ENCODE measurements at regions not wholly inside any gene's neighbourhood (a gene's known extent, or its start where the extent isn't known, plus 50 kb on each side); places are given as distances from the start of the nearest gene placed in this dataset.

- Histone ChIP-seq H2AFZ (ENCODE audit: low read length) (no peak overlapping the region), H3K79me2 (ENCODE audit: insufficient read depth, low read length) (no peaks in the 10 kb centered on the region), H3K4me3 (replicated peaks in 1 of 3; ENCODE audit: insufficient read depth in 1 of 3, low read depth in 2 of 3, low read length in 3 of 3) (no peak overlapping the region), H4K20me1 (ENCODE audit: insufficient read depth, low read length) (no peaks in the 10 kb centered on the region), H3K9me3 (ENCODE audit: low read length) (no peaks in the 10 kb centered on the region), H3K4me1 (ENCODE audit: insufficient read depth, low read length) (peaks cover 4% of the 10 kb centered on the region; the same call in 1 of the 2 replicates), H3K27me3 (ENCODE audit: control insufficient read depth in 1 of 2, insufficient read depth in 2 of 2, low read length in 2 of 2) (peaks cover 0 to 8% of the 10 kb centered on the region in 2 experiments; a peak in 2 of 5 replicates), H3K27ac (ENCODE audit: extremely low read length, insufficient read depth, low read length) (no peak overlapping the region), H3K9ac (ENCODE audit: insufficient read depth, low read depth, low read length) (no peak overlapping the region), H3K4me2 (ENCODE audit: low read depth, low read length) (peak overlapping the region; percentile 45), H3K36me3 (replicated peaks in 1 of 2; ENCODE audit: control insufficient read depth in 1 of 2, insufficient read depth in 2 of 2, low read length in 2 of 2) (no peaks in the 10 kb centered on the region)
- WGBS (ENCODE audit: low lambda C conversion rate) = 6% methylated on average over 20 of the region's 20 CpGs
- peak; percentile 99 for ATAC-seq
- DNase-seq (ENCODE audit: low spot score) = peak; percentile 84
- CTCF ChIA-PET (ENCODE audit: low intra/inter-chr PET ratio, low total read pairs) = interaction anchor here (0.6 to 5.7 kb wide), 9 partner anchors 18 to 454 kb away, joined by 3 to 94 read pairs (median 11); no protein-coding TSS in a partner anchor
- in situ Hi-C loops (cut with HindIII; ENCODE audit: extremely low pct_ligation_motif_present, low pct_unique_long_range_greater_than_20kb) = loop anchor here (5.0 kb wide), 2 partner anchors 326 to 396 kb away; no protein-coding TSS in a partner anchor
- FAIRE-seq = peak; percentile 95
- BruUV-seq (replicated peaks) = no TSS peak
- intact Hi-C loops (cut with micrococcal nuclease; ENCODE audit: unreplicated experiment) = loop anchor here (1.0 to 2.0 kb wide), 7 partner anchors 18 to 423 kb away; partner anchors contain the start of gene STXBP6
- POLR2A ChIA-PET = interaction anchor here (1.2 to 3.7 kb wide), 2 partner anchors 293 to 326 kb away, joined by 5 to 13 read pairs; no protein-coding TSS in a partner anchor
- TF ChIP-seq, protein P1, sequence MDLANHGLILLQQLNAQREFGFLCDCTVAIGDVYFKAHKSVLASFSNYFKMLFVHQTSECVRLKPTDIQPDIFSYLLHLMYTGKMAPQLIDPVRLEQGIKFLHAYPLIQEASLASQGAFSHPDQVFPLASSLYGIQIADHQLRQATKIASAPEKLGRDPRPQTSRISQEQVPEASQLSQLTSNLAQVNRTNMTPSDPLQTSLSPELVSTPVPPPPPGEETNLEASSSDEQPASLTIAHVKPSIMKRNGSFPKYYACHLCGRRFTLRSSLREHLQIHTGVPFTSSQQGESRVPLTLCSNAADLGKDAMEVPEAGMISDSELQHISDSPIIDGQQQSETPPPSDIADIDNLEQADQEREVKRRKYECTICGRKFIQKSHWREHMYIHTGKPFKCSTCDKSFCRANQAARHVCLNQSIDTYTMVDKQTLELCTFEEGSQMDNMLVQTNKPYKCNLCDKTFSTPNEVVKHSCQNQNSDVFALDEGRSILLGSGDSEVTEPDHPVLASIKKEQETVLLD (CRISPR knock-in tag; IDR thresholded peaks at IDR 0.05; ENCODE audit: low read depth) = no peak
- TF ChIP-seq ZSCAN20 (CRISPR knock-in tag; IDR thresholded peaks at IDR 0.05; ENCODE audit: borderline replicate concordance) = no peak
- peak; percentile 52; the same call in 1 of the 2 replicates for TF ChIP-seq SOX5 (CRISPR knock-in tag; IDR thresholded peaks at IDR 0.05; ENCODE audit: borderline replicate concordance)
- TF ChIP-seq RCOR2 (CRISPR knock-in tag; IDR thresholded peaks at IDR 0.05) = no peak
- TF ChIP-seq SPEN (CRISPR knock-in tag; IDR thresholded peaks at IDR 0.05; ENCODE audit: low read depth) = no peak
- no peak for TF ChIP-seq GABPA (IDR thresholded peaks at IDR 0.05; ENCODE audit: low read depth, low read length)
- peak; percentile 60 for TF ChIP-seq GABPA (CRISPR knock-in tag; IDR thresholded peaks at IDR 0.05; ENCODE audit: low read depth)
- TF ChIP-seq, protein P2, sequence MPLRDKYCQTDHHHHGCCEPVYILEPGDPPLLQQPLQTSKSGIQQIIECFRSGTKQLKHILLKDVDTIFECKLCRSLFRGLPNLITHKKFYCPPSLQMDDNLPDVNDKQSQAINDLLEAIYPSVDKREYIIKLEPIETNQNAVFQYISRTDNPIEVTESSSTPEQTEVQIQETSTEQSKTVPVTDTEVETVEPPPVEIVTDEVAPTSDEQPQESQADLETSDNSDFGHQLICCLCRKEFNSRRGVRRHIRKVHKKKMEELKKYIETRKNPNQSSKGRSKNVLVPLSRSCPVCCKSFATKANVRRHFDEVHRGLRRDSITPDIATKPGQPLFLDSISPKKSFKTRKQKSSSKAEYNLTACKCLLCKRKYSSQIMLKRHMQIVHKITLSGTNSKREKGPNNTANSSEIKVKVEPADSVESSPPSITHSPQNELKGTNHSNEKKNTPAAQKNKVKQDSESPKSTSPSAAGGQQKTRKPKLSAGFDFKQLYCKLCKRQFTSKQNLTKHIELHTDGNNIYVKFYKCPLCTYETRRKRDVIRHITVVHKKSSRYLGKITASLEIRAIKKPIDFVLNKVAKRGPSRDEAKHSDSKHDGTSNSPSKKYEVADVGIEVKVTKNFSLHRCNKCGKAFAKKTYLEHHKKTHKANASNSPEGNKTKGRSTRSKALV (CRISPR knock-in tag; IDR thresholded peaks at IDR 0.05) = 0 out of 2 replicates have a peak, but pooled peaks have one; percentile 24
- TF ChIP-seq PHF8 (CRISPR knock-in tag; IDR thresholded peaks at IDR 0.05) = 0 out of 2 replicates have a peak, but pooled peaks have one; percentile 16
- TF ChIP-seq KLF15 (CRISPR knock-in tag; IDR thresholded peaks at IDR 0.05; ENCODE audit: borderline replicate concordance) = no peak
- TF ChIP-seq CHCHD3 (CRISPR knock-in tag; IDR thresholded peaks at IDR 0.05) = no peak
- TF ChIP-seq THAP7 (CRISPR knock-in tag; IDR thresholded peaks at IDR 0.05) = 0 out of 2 replicates have a peak, but pooled peaks have one; percentile 61
- no peak for TF ChIP-seq ZNF761 (CRISPR knock-in tag; conservative IDR thresholded peaks at IDR 0.05)
- TF ChIP-seq BHLHE40 (IDR thresholded peaks at IDR 0.05; ENCODE audit: low read length) = 0 out of 2 replicates have a peak, but pooled peaks have one; percentile 34
- TF ChIP-seq RARA (CRISPR knock-in tag; IDR thresholded peaks at IDR 0.05) = 0 out of 2 replicates have a peak, but pooled peaks have one; percentile 30
- TF ChIP-seq, protein P3, sequence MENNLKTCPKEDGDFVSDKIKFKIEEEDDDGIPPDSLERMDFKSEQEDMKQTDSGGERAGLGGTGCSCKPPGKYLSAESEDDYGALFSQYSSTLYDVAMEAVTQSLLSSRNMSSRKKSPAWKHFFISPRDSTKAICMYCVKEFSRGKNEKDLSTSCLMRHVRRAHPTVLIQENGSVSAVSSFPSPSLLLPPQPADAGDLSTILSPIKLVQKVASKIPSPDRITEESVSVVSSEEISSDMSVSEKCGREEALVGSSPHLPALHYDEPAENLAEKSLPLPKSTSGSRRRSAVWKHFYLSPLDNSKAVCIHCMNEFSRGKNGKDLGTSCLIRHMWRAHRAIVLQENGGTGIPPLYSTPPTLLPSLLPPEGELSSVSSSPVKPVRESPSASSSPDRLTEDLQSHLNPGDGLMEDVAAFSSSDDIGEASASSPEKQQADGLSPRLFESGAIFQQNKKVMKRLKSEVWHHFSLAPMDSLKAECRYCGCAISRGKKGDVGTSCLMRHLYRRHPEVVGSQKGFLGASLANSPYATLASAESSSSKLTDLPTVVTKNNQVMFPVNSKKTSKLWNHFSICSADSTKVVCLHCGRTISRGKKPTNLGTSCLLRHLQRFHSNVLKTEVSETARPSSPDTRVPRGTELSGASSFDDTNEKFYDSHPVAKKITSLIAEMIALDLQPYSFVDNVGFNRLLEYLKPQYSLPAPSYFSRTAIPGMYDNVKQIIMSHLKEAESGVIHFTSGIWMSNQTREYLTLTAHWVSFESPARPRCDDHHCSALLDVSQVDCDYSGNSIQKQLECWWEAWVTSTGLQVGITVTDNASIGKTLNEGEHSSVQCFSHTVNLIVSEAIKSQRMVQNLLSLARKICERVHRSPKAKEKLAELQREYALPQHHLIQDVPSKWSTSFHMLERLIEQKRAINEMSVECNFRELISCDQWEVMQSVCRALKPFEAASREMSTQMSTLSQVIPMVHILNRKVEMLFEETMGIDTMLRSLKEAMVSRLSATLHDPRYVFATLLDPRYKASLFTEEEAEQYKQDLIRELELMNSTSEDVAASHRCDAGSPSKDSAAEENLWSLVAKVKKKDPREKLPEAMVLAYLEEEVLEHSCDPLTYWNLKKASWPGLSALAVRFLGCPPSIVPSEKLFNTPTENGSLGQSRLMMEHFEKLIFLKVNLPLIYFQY (CRISPR knock-in tag; IDR thresholded peaks at IDR 0.05; ENCODE audit: borderline replicate concordance) = peak; percentile 44; the same call in 1 of the 2 replicates
These were observed 82.9 kb upstream of the STXBP6 start for GRCh38 chr14:25132732-25133422.

All from HepG2 (cell line).